Inflammatory macrophage treated with lipopolysaccharide for 1 hour (primary cell): ENCODE measurements at regions not wholly inside any gene's neighbourhood (a gene's known extent, or its start where the extent isn't known, plus 50 kb on each side); places are given as distances from the start of the nearest gene placed in this dataset.

Source experiments
- DNase-seq, 2 donors: peaks; one replicate each; pipeline ENCODE4 v3.0.0-alpha.2; 2020 to 2022

DNA sequence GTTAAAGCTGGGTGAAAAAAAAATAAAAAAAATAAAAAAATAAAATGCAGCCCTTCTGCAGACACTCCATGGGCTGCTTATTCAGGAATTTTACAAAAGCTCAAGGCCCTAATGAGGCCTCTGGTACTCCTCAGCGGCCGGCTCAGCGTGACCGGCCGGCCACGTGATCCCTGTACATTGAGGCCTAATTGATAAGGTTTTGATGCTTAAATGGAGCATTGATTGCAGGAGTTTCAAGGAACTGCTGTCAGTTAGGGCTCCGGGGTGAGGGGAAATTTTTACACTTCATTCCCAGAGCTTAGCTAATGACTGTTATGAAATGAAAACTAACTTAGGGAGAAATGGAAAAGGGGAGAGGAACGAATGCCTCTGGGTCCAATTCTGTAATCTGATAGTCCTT, 368.8 kb upstream of the KIRREL3 start:
- DNase-seq = no peak

GRCh38 chr11:127362754-127363308, 362.3 kb upstream of the KIRREL3 start:
- DNase-seq = no peak

DNA sequence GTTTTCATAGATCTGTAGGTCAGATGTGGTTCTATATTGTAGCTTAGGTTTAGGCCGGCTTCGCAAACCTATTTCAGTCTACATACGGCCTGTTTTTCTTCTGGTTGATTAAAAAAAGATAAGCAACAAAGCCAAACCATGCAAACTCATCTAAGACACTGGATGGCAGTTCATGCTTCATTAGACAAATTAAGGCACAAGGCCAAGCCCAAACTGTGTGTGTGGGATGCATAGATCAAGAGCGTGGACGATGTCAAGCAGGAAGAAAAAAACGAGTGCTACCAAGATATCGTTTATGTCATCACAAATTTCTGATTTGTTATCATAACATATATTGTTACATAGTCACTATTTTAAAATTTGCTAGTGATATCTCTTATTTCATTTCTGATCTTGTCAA, 357.6 kb upstream of the KIRREL3 start:
- no peak for DNase-seq

GRCh38 chr11:127350476-127350875, 349.9 kb upstream of the KIRREL3 start:
- DNase-seq = no peak

GRCh38 chr11:127345819-127346459, 345.4 kb upstream of the KIRREL3 start:
- peak in 1 of 2 donors; percentile 51 for DNase-seq

DNA sequence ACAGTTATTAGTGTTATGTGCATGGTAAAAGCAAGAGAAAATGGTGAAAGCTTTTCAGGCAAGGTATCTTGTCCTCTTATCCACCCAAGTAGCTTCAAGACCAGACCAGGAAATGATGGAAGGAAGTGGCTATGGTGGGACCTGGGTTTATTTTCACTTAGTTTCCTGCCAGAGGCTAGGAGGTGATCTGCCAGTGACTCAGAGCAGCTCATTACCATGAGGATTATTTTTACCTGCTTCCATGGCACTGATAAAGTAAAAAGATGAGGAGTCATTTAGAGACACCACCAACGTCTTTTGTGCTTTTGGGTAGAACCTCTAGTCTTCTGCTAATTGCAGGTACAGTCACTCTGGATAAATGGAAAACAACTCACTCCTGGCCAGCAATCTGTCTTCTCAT, 339.9 kb upstream of the KIRREL3 start:
- no peak for DNase-seq

DNA sequence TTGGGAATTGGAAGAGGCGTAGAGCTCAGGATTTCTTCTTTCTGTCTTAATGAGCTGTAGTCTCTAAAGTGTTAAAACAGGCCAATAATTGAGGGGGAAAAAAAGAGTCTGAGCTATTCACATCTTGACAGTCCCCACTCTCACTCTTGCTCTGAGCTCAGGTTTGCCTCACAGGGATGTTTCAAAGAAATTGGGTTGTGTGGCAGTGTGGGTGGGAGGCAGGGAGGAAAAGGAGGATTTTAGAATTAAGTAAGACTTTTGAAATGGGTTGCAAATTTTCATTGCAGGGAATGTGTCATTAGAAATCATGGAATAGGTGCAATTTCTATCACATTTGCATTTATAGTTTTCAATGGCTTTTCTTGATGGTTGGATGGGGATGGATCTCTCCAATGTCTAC, 338.8 kb upstream of the KIRREL3 start:
- DNase-seq = no peak

- DNase-seq = no peak
Observed at GRCh38 chr11:127338380-127339259, 338.1 kb upstream of the KIRREL3 start.

GRCh38 chr11:127334466-127334865, 333.9 kb upstream of the KIRREL3 start:
- no peak for DNase-seq

- DNase-seq = no peak
Observed at GRCh38 chr11:127332896-127333295, 332.3 kb upstream of the KIRREL3 start.

DNA sequence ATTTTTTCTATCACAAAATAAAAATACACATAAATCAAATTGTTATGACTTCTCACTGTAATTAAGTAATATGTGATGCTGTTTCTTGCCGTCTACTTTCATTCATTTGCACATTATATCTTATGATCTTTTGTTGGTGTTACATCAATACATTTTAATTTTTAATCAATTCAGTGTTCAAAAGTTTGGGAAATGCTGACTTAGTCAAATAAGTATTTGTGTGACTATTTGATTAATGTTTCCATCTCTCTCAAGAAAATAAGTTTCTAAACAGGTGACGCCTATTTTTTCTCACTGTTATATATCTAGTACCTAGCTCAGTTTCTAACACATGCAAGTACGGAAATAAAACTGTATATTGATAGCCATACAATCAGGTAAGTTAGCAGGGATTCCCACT, 329.5 kb upstream of the KIRREL3 start:
- DNase-seq = no peak

DNA sequence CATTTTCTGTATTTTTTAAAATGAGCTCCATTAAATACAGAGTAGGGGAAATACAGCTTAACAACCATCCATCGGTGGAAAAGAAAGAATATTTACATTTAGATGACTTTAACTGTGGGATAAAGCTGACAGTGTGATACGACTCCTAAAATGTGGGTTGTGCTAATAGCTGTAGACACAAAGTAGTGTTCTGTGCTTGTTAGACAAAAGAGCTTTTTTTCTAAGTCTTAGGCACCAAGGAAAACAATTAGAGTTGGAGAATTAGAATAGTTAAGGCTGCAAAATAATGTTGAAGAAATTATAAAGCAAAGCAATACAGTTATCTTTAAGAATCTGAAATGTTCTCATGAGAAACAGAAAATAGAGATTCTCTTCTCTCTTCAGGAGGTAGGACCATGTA, 307.7 kb upstream of the KIRREL3 start:
- no peak for DNase-seq

- no peak for DNase-seq
Observed at GRCh38 chr11:127307700-127308099, 307.1 kb upstream of the KIRREL3 start.

- no peak for DNase-seq
Observed at GRCh38 chr11:127304634-127305033, 304.1 kb upstream of the KIRREL3 start.

- no peak for DNase-seq
Observed at GRCh38 chr11:127288926-127289325, 288.4 kb upstream of the KIRREL3 start.

DNA sequence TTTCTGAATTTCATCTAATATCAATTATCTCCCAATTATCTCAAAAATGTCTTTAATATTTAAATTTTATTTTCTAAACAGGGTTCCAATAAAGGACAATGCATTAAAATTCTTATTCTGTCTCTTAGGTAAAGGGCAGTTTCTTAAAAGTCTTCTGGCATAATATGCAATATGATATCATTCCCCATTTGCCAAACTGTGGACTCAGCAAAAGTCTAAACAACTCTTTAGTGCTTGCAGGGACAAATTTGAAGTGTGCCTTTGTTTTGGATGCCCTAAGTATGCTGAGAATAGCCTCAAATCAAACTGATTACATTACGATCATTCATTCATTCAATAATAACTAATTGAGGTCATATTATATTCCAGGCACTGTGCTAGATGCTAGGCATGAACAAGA, 281.0 kb upstream of the KIRREL3 start:
- DNase-seq = no peak

DNA sequence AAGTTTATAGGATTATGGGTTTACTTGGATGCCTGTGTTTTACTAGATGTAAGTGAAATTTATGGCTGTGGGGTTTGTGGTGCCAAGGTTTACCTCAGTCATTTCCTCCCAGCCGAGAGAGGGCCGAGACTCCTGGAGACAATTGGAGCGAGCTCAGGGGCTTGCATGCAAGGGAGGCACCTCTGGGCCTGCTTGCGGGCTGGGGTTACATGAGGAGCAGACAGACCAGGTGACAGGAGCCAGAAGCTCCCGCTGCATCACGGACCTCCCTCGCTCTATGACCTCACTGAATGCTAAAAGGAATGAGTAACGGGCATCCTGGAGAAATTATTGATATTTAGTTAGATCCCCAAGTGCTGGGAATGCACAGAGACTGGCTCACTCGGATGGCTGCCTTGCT, 275.2 kb upstream of the KIRREL3 start:
- no peak for DNase-seq

DNA sequence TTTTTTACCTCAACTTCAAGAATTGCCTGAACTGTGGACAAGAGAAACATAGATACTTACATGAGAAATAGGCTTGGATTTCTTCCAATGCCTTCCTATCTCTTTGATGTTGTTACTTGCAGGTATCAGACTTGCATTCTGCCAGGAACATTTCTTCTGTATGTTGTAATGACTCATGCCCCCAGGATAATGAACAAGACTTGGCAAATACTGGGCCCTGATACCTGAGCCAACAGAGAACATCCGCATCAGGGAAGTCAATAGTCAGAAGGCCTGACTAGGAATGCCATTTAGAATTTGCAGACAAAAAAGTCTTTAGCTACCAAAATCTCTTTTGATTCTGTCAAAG, 273.7 kb upstream of the KIRREL3 start:
- no peak for DNase-seq

- DNase-seq = no peak
Observed at GRCh38 chr11:127273593-127274327, 273.2 kb upstream of the KIRREL3 start.

- no peak for DNase-seq
Observed at GRCh38 chr11:127270851-127271250, 270.3 kb upstream of the KIRREL3 start.

GRCh38 chr11:127269911-127270310, 269.3 kb upstream of the KIRREL3 start:
- no peak for DNase-seq

DNA sequence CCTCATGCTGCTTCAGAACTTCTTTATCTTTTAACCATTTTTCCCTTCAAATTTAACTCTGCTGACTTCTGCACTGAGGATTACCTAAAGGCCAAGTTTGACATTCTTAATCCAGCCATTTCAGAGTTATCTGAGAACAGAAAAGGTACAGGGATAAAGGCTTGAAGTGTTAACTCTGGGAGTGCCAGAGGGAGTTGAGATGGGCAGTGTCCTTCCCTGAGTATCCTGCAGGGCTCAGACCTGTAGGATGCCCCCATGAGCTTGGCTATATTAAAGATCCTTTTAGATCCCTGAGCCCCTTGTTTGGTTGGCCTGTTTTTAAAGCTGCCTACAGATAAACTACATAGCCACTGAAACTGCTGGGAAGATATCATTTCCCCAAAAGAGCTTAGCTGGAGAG, 268.4 kb upstream of the KIRREL3 start:
- DNase-seq = no peak

GRCh38 chr11:127268521-127268920, 268.0 kb upstream of the KIRREL3 start:
- no peak for DNase-seq

GRCh38 chr11:127259102-127259501, 258.5 kb upstream of the KIRREL3 start:
- DNase-seq = no peak
